Progenitor cell of endocrine pancreas (in vitro differentiated cells): ENCODE measurements at regions not wholly inside any gene's neighbourhood (a gene's known extent, or its start where the extent isn't known, plus 50 kb on each side); places are given as distances from the start of the nearest gene placed in this dataset.

Experiments
- DNase-seq: peaks from one replicate; pipeline ENCODE4 v3.0.0; 2021; ENCODE audit warnings: low spot score; ENCODE audit not compliant: unreplicated experiment
- H3K27ac Mint-ChIP-seq: 2 replicates; pipeline ENCODE4 v1.8.0; 2021; ENCODE audit warnings: mild to moderate bottlenecking, moderate library complexity, mixed read lengths
- H3K27me3 Mint-ChIP-seq: 2 replicates; pipeline ENCODE4 v1.8.0; 2021; ENCODE audit warnings: mixed read lengths
- H3K36me3 Mint-ChIP-seq: 2 replicates; pipeline ENCODE4 v1.8.0; 2022; ENCODE audit warnings: mixed read lengths; ENCODE audit not compliant: insufficient read depth
- H3K4me1 Mint-ChIP-seq: 2 replicates; pipeline ENCODE4 v1.8.0; 2021; ENCODE audit warnings: low read depth, mixed read lengths
- H3K4me3 Mint-ChIP-seq: 2 replicates; pipeline ENCODE4 v1.8.0; 2021; ENCODE audit warnings: low read depth, mild to moderate bottlenecking, moderate library complexity, mixed read lengths
- H3K9me3 Mint-ChIP-seq: 2 replicates; pipeline ENCODE4 v1.8.0; 2021; ENCODE audit warnings: low read depth, mixed read lengths
- CTCF ChIP-seq: fragments of 200-600 bp; sonication (generic); IDR thresholded peaks from one replicate; pipeline ENCODE4 v1.5.0; 2021; ENCODE audit warnings: antibody characterized with exemption, mild to moderate bottlenecking; ENCODE audit not compliant: unreplicated experiment

DNA sequence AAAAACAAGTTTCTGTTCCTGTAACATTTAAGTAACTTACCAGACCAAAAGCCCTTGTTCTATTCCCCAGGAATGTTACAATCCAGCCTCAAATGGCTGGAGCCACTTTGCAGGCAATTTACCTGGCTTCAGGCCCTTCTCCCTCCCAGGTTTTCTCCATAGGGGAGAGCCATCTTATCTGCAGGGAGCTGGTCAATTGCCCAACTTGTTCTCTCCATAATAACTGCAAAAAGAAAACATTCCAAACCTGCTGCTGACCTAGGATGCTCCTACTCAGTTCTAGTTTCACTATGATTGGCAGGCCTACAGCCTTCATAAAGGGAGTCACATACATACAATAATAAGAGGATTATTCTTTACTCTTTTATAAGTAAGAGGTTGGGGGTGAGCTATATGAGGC lies 670.7 kb downstream of the PCDH7 start:
- Mint-ChIP-seq H3K4me1 (peaks cover 2% of the 10 kb centered on the region), H3K27ac (no peak overlapping the region), H3K4me3 (no peak overlapping the region), H3K9me3 (no peaks in the 10 kb centered on the region), H3K36me3 (no peaks in the 10 kb centered on the region), H3K27me3 (no peaks in the 10 kb centered on the region)
- no peak for TF ChIP-seq CTCF
- no peak for DNase-seq

- H3K4me3 Mint-ChIP-seq = no peak overlapping the region
- peaks cover 2% of the 10 kb centered on the region for H3K4me1 Mint-ChIP-seq
- H3K9me3 Mint-ChIP-seq = no peaks in the 10 kb centered on the region
- no peak overlapping the region for H3K27ac Mint-ChIP-seq
- no peaks in the 10 kb centered on the region for H3K27me3 Mint-ChIP-seq
- DNase-seq = no peak
- H3K36me3 Mint-ChIP-seq = no peaks in the 10 kb centered on the region
- no peak for TF ChIP-seq CTCF
Measured at GRCh38 chr4:31391976-31392375, 671.8 kb downstream of the PCDH7 start.

DNA sequence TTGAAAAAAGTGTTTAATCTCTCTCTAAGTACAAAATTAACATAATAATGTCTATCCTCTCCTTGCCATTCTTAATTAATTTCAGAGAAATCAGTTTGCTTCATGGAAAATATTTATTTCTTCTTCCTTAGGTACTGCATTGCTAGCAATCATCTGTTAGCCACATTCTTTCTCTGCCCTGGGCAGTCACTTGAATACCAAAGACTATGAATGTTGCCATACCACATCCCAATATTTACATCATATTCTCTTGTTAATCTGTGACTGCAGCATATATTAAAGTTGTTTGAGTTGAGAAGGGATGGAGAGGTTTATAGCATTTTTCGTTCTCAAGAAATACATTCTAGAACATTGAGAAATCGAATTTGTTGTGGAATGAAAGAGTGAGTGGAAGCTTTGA lies 672.8 kb downstream of the PCDH7 start:
- Mint-ChIP-seq H3K4me3 (no peak overlapping the region), H3K4me1 (peaks cover 2% of the 10 kb centered on the region), H3K27me3 (no peaks in the 10 kb centered on the region), H3K36me3 (no peaks in the 10 kb centered on the region), H3K27ac (no peak overlapping the region), H3K9me3 (no peaks in the 10 kb centered on the region)
- no peak for DNase-seq
- TF ChIP-seq CTCF = no peak

GRCh38 chr4:31408121-31408520 lies 688.0 kb downstream of the PCDH7 start:
- H3K27ac Mint-ChIP-seq = no peak overlapping the region
- no peak overlapping the region for H3K4me3 Mint-ChIP-seq
- H3K9me3 Mint-ChIP-seq = no peaks in the 10 kb centered on the region
- H3K27me3 Mint-ChIP-seq = no peaks in the 10 kb centered on the region
- no peak for DNase-seq
- no peaks in the 10 kb centered on the region for H3K4me1 Mint-ChIP-seq
- TF ChIP-seq CTCF = no peak
- H3K36me3 Mint-ChIP-seq = no peaks in the 10 kb centered on the region

GRCh38 chr4:31411565-31411964 lies 691.4 kb downstream of the PCDH7 start:
- H3K4me1 Mint-ChIP-seq = no peaks in the 10 kb centered on the region
- no peaks in the 10 kb centered on the region for H3K27me3 Mint-ChIP-seq
- no peaks in the 10 kb centered on the region for H3K9me3 Mint-ChIP-seq
- no peak overlapping the region for H3K27ac Mint-ChIP-seq
- H3K4me3 Mint-ChIP-seq = no peak overlapping the region
- TF ChIP-seq CTCF = no peak
- DNase-seq = no peak
- no peaks in the 10 kb centered on the region for H3K36me3 Mint-ChIP-seq
